ENCODE measurements at regions not wholly inside any gene's neighbourhood (a gene's known extent, or its start where the extent isn't known, plus 50 kb on each side); places are given as distances from the start of the nearest gene placed in this dataset.

DNA sequence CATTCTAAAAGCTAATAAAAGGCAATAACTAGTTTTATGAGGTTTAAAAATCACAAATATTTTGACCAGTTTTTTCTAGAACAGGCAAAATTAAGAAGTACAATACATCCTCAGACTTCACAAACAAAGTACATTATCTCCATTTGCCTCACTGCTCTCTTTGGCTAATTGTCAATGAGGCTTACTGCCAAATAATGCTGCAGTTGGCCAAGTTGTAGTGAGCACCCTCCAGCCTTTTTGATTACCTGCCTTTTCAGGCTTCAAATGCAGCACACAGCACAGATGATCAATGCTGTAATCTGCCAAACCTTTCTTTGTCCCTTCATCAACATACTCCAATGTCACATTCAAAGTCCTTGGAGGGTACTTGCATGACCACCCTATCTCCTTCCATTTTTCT, 605.2 kb downstream of the KLHL13 start:
- ATAC-seq (ENCODE audit: poor library complexity), result no peak
- no peak overlapping the region for H3K4me3 ChIP-seq (ENCODE audit: low read length)
- H3K27me3 Mint-ChIP-seq, result no peaks in the 10 kb centered on the region
- H3K27me3 ChIP-seq (ENCODE audit: control insufficient read depth in 1 of 2, insufficient read depth in 2 of 2, low read length in 2 of 2), result no peaks in the 10 kb centered on the region
- intact Hi-C loops (cut with DNase I, micrococcal nuclease), result no loop called here
- H3K4me3 Mint-ChIP-seq, result no peak overlapping the region
- no peak overlapping the region for H3K27ac Mint-ChIP-seq
- ChIA-PET CTCF (no interaction called here), POLR2A (no interaction called here)
- H3K4me1 ChIP-seq (ENCODE audit: insufficient read depth, low read length), result no peaks in the 10 kb centered on the region
- H3K4me1 Mint-ChIP-seq (ENCODE audit: low read depth), result no peaks in the 10 kb centered on the region
- no peak overlapping the region for H3K27ac ChIP-seq (ENCODE audit: low read depth in 1 of 2, low read length in 2 of 2)
- H3K9me3 Mint-ChIP-seq, result peaks cover 2% of the 10 kb centered on the region
- H3K9me3 ChIP-seq (ENCODE audit: control insufficient read depth in 1 of 2, insufficient read depth in 1 of 2, low read length in 2 of 2), result no peaks in the 10 kb centered on the region
- TF ChIP-seq CTCF (IDR thresholded peaks at IDR 0.05), result no peak
- DNase-seq, result no peak
- H3K36me3 Mint-ChIP-seq (ENCODE audit: low read depth), result no peaks in the 10 kb centered on the region
- H3K36me3 ChIP-seq (ENCODE audit: insufficient read depth, low read length), result no peaks in the 10 kb centered on the region

- H3K9me3 ChIP-seq (ENCODE audit: control insufficient read depth in 1 of 2, insufficient read depth in 1 of 2, low read length in 2 of 2), result no peaks in the 10 kb centered on the region
- POLR2A ChIA-PET, result no interaction called here
- H3K4me1 Mint-ChIP-seq (ENCODE audit: low read depth), result no peaks in the 10 kb centered on the region
- CTCF ChIA-PET, result no interaction called here
- no peaks in the 10 kb centered on the region for H3K4me1 ChIP-seq (ENCODE audit: insufficient read depth, low read length)
- H3K27ac ChIP-seq (ENCODE audit: low read depth in 1 of 2, low read length in 2 of 2), result no peak overlapping the region
- H3K36me3 Mint-ChIP-seq (ENCODE audit: low read depth), result no peaks in the 10 kb centered on the region
- no peak for DNase-seq
- H3K9me3 Mint-ChIP-seq, result peaks cover 2% of the 10 kb centered on the region
- no peak overlapping the region for H3K4me3 ChIP-seq (ENCODE audit: low read length)
- H3K4me3 Mint-ChIP-seq, result no peak overlapping the region
- H3K27me3 ChIP-seq (ENCODE audit: control insufficient read depth in 1 of 2, insufficient read depth in 2 of 2, low read length in 2 of 2), result no peaks in the 10 kb centered on the region
- no peaks in the 10 kb centered on the region for H3K27me3 Mint-ChIP-seq
- ATAC-seq (ENCODE audit: poor library complexity), result no peak
- intact Hi-C loops (cut with DNase I, micrococcal nuclease), result no loop called here
- H3K27ac Mint-ChIP-seq, result no peak overlapping the region
- no peaks in the 10 kb centered on the region for H3K36me3 ChIP-seq (ENCODE audit: insufficient read depth, low read length)
- TF ChIP-seq CTCF (IDR thresholded peaks at IDR 0.05), result no peak
Measured at GRCh38 chrX:117510453-117510852, 606.2 kb downstream of the KLHL13 start.

GRCh38 chrX:117508021-117508420, 608.6 kb downstream of the KLHL13 start:
- CTCF ChIA-PET, result no interaction called here
- no peaks in the 10 kb centered on the region for H3K27me3 Mint-ChIP-seq
- ATAC-seq (ENCODE audit: poor library complexity), result no peak

More at GRCh38 chrX:117508021-117508420, 608.6 kb downstream of the KLHL13 start:
- Histone ChIP-seq H3K36me3 (ENCODE audit: insufficient read depth, low read length) (no peaks in the 10 kb centered on the region), H3K4me3 (ENCODE audit: low read length) (no peak overlapping the region), H3K4me1 (ENCODE audit: insufficient read depth, low read length) (no peaks in the 10 kb centered on the region), H3K27me3 (ENCODE audit: control insufficient read depth in 1 of 2, insufficient read depth in 2 of 2, low read length in 2 of 2) (no peaks in the 10 kb centered on the region), H3K9me3 (ENCODE audit: control insufficient read depth in 1 of 2, insufficient read depth in 1 of 2, low read length in 2 of 2) (no peaks in the 10 kb centered on the region), H3K27ac (ENCODE audit: low read depth in 1 of 2, low read length in 2 of 2) (no peak overlapping the region)
- Mint-ChIP-seq H3K4me3 (no peak overlapping the region), H3K36me3 (ENCODE audit: low read depth) (no peaks in the 10 kb centered on the region), H3K4me1 (ENCODE audit: low read depth) (no peaks in the 10 kb centered on the region), H3K27ac (no peak overlapping the region), H3K9me3 (peaks cover 2% of the 10 kb centered on the region)
- intact Hi-C loops (cut with DNase I, micrococcal nuclease), result no loop called here
- no peak for DNase-seq
- TF ChIP-seq CTCF (IDR thresholded peaks at IDR 0.05), result no peak
- POLR2A ChIA-PET, result no interaction called here

Data from CD4-positive, alpha-beta T cell (primary cell).